NCI-H2196 (cell line): ENCODE measurements at regions not wholly inside any gene's neighbourhood (a gene's known extent, or its start where the extent isn't known, plus 50 kb on each side); places are given as distances from the start of the nearest gene placed in this dataset.

Experiments
- DNase-seq: peaks from one replicate; lab custom pipeline; 2025; ENCODE audit not compliant: unreplicated experiment; lab: John Stamatoyannopoulos, UW

DNA sequence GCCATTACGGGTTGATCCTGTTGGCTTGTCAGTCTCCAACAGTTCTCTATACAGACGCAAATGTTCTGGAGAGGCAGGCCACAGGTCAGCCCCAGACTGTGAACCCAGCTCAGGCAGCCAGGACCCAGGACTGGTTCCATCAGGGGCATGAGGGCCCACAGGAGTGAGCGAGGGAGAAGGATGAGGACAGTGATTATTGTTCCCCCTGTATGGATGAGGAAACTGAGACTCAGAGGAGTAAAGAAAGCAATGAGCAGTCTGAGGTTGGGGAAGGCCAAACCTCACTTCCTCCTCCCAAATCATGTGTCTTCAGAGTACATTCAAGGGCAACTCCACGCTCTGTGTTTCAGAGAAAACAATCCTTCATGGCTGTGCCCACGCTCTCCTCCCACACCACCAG lies 121.9 kb downstream of the RPLP1 start:
- DNase-seq, result no peak

DNA sequence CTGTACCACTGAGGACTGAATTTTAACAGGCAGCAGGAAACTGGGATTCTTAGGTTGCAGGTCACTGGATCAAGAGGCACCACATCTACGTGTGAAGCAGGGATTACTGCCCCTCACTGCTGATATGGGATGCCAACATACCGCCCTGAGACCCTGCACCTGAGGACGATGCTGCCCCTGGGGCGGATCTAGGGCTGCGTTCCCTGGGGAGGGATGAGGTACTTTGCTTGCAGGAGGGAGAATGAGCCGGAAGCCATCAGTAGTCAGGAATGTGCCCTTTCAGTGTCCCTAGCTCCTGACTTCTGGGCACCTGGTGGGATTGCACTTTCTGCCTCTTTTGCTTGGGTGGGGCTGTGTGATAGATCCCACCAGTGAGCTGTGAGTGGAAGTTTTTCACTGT lies 122.8 kb downstream of the RPLP1 start:
- DNase-seq, result no peak

GRCh38 chr15:69576035-69576526 lies 123.5 kb downstream of the RPLP1 start:
- peak; percentile 64 for DNase-seq

DNA sequence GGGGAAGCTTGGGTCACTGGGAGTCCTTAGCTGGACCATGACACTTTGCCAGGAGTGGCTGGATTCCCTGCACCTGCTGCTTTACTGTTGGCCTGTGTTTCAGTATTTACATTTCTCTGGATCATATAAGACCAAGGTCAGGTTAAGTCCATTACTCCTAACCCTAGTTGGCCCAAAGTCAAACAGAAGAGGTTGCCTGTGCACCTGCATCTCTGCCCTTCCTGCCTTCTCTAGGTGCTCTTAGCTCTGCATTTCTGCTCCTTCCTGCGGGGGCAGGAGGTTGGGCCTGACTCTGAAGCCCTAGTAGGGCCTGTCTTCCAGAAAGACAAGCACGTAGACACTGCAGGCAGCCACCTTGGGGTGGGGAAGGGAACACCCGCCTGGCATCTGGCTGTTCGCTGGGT lies 124.3 kb downstream of the RPLP1 start:
- peak; percentile 79 for DNase-seq

- no peak for DNase-seq
These were observed 124.8 kb downstream of the RPLP1 start for GRCh38 chr15:69577397-69577796.

GRCh38 chr15:69578252-69578651 lies 125.6 kb downstream of the RPLP1 start:
- DNase-seq, result no peak

DNA sequence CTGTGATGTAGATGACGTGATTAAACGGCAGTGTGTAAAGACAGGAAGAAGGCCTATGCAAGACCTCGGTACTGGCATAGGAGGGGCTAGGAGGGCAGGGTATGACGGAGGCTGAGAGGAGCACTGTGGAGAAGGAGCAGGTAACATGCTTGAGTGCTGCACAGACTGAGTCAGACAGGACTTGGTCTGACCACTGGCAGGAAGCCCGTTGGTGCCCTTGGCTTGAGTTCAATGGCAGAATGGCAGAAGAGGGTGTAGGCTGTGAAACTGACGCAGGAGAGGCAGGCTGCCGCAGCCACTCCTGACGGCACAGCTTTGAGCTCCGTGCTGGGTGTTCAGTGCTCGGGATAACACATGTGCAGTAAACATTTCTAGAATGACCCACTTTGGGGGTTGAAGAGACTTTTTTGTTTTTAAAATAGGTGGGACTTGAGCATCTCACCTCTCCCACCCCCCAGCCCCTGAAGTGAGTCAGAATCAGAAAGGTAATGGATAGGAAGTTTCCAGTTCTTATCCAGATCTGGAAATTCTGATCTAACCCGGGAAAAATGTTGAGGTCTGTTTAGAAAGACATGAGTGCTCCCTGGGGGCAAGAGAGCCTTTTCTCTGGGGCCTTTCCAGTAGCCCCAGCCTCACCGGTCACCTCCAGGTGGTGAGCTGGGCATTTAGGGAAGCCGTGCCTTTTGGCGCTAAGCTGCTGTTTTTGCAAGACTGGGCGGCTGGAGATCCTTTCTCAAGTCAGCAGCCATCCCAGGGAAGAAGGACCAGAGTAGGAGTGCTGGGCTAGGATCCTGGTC lies 126.4 kb downstream of the RPLP1 start:
- peak; percentile 65 for DNase-seq

GRCh38 chr15:69579950-69580618 lies 127.5 kb downstream of the RPLP1 start:
- DNase-seq, result no peak

DNA sequence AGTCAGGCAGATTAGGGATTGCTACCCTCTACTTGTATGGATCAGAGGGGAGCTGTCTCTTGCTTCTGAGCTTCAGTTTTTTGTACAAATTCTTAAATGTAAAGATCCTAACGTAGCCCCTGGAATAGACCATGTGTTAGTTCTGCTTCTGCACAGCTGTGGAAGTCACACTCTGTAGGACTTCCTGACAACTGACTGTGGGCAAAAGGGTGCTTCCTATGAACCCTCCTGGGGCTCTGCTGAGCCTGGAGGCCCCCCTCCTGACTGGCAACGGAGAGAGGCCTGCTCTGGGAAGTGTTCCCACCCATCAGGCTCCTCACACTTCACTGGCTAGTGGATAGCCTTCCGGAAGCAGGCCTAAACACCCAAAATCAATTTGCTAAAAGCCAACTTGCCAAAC lies 131.0 kb downstream of the RPLP1 start:
- no peak for DNase-seq

DNA sequence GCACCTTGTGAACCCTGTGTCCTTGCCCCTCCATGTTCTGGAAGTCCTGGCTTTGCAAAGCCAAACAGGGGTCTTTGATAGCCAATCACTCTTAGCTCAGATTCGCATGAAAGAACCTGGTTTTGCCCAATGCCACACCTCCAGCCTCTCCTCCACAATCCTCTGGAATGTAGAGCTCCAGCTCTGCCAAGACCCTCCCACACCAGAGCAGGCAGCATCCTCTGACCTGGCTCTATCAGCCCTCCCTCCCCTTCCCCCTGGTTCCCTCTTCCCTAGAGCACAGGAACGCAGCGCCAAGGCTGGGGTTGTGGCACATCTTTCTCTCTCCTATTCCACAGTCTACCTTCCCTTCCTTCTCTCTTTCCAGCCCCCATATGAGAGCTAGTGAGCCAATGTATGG lies 133.3 kb downstream of the RPLP1 start:
- no peak for DNase-seq

- DNase-seq, result no peak
These were observed 134.1 kb downstream of the RPLP1 start for GRCh38 chr15:69586721-69587120.

DNA sequence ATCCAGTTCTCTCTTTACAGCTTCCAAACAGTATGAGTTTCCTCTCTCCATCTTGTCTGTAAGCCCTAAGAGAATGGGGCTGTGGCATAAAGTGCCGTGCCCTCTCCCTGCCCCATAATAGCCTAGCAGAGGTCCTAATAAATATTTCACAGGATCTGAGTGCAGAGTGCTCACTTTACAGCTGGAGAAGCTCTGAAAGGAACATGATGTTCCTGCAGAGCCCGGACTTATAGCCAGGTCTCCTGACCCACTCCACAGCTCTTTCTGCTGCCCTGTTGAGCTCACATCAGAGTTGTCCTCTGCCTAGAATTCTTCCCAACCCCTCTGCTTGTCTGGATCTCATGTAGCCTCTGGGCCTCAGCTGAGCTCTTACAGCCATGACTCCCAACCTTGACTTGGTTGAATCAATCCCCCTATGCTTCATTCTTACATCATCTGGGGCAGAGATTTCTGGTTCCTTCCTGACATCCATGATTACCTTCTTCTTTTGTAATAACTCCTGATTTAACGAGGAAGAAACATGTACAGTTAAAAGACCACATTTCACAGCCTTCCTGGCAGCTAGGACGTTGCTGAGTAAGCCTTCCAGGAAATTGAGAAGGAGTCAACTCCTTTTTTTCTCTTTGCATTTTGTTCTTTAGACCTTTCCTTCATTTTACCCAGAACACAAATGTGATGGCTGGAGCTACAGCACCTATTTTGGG lies 135.3 kb downstream of the RPLP1 start:
- DNase-seq, result no peak

DNA sequence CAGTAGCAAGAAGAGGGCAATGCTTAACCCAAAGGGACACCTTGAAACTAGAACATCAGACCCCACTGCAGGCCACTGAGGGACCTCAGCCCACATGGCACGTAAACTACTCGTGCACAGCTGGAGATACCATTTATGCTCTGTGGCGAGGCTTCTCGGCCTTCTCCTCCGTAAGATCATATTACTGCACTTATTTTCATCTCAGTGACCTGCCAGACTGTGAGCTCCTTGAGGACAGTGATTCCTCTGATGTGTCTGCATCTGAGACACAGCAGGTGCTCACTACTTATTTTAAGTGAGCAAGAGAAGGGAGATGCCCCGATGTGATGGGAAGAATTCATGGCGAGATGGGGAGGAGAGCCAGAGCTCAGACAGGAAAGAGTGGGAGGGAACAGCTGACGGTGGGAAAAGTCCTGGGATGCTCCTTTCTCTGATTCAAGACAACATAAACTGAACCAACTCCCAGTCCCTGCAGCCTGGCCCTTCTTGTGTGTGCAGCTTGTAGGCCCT lies 137.6 kb downstream of the RPLP1 start:
- no peak for DNase-seq

DNA sequence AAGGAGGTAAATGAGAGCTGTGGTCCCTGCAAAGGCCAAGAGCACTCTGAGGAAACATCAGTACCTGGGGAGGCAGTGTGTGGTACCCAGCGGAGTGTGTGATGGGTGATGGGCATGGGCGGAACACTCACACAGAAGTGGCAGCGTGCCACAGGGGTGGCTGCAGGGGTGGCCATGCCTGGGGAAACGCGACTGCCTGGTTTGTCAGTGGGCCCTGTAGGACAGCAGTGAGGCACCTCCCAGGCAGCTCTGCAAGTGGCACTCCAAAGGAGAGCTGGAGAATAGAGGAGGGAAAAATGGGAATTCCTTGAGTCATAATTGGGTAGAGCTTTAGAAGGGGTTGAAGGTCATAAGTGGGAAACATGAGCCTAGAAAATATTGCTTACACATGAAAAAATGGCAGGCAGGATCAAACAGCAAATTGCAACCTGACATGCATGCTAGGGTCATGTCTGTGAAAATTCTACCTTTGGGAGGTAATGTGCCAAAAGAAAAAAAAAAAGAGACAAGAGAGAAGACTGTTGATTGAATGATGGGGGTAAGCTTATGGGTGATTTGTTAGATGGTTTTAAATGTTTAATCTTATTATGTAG lies 138.4 kb downstream of the RPLP1 start:
- DNase-seq, result no peak

DNA sequence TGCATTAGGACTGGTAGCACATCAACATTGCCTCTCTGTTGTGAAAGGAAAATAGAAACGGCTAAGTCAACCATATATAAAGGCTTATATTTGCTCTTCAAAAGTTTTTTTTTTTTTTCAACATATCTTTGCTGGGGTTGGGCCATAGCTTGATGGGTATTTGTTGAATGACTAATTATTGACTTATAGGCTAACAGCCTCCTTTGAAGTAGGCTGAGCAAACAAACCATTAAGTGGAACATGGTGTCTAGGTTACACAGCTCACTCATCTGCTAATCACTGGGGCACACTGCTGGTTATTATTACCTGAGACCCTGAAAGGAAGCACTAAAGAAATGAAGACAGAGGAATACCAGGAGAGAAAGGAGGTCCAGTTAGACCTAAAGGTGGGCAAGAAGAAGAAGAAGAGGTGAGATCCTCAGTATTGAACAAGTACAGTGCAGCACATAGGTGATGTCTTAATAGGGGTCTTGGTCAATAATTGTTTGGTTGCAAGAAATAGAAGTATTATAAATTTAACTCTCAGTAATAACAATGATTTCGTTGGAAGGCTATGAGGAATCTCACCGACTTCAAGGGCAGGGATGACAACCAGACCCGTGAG lies 139.4 kb downstream of the RPLP1 start:
- peak; percentile 58 for DNase-seq

DNA sequence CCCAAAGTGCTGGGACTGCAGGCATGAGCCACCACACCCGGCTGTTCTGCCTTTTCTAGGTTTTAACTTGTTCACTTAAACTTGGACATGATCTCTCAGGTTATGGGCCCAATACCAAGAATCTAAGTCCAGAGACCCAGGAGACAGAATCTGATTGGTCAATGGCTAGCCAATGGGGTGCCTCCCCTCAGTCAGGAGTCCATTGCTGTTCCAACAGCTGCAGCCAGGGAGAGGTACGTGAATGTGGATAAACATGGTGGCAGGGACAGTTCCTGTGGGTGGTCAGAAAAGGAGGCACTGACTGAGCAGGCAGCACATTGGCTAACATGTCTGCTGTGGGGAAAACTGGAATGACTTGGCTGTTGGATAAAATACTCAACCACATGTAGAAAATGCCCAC lies 140.3 kb downstream of the RPLP1 start:
- DNase-seq, result no peak

DNA sequence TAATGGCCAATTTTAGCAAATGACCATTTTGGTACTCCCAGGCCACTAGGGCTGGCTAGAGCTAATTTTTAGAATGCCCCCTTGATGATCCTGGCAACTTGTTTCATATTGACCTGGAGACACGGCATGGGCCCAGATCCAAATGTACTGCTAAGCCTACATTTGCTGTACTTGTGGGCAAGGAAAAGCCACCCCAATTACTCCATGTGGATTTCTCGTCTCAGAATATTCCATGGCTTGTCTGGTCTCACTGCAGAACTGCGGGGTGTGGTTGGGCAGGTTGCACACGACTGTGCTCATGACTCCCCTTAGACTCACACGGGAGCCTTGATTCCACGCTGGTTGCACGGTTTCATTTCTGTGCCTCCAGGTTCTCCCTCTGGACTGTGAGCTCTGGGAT lies 140.9 kb downstream of the RPLP1 start:
- no peak for DNase-seq

- peak; percentile 91 for DNase-seq
These were observed 141.7 kb downstream of the RPLP1 start for GRCh38 chr15:69593981-69594966.

GRCh38 chr15:69595009-69595791 lies 142.6 kb downstream of the RPLP1 start:
- peak; percentile 59 for DNase-seq
